Stimulated activated CD4-positive, alpha-beta T cell treated with anti-CD3 and anti-CD28 coated beads, Interleukin-2, amount 100 ng/mL, for 24 hours (primary cell): ENCODE measurements at regions not wholly inside any gene's neighbourhood (a gene's known extent, or its start where the extent isn't known, plus 50 kb on each side); places are given as distances from the start of the nearest gene placed in this dataset.
"Not testable (repeated sequence)": the region's sequence is repeated elsewhere in the genome, so short reads cannot be mapped to it uniquely, and the experiment has no call there.

ENCODE experiments used
- DNase-seq, 2 donors: peaks; one replicate each; pipeline ENCODE4 v3.0.0-alpha.2; 2020

GRCh38 chr6:170080169-170080827 lies 210.6 kb downstream of the DLL1 start:
- no peak for DNase-seq

GRCh38 chr6:170076466-170077165 lies 214.3 kb downstream of the DLL1 start:
- no peak for DNase-seq

- no peak for DNase-seq
These were observed 215.1 kb downstream of the DLL1 start for GRCh38 chr6:170075659-170076223.

- DNase-seq = no peak
These were observed 216.0 kb downstream of the DLL1 start for GRCh38 chr6:170074907-170075306.

GRCh38 chr6:170074435-170074834 lies 216.4 kb downstream of the DLL1 start:
- DNase-seq = no peak

- DNase-seq = no peak
These were observed 217.0 kb downstream of the DLL1 start for GRCh38 chr6:170073846-170074245.

- no peak for DNase-seq
These were observed 218.6 kb downstream of the DLL1 start for GRCh38 chr6:170072246-170072645.

- no peak for DNase-seq
These were observed 221.3 kb downstream of the DLL1 start for GRCh38 chr6:170069611-170070010.

- no peak for DNase-seq
These were observed 222.4 kb downstream of the DLL1 start for GRCh38 chr6:170068496-170068895.

- DNase-seq = no peak
These were observed 222.9 kb downstream of the DLL1 start for GRCh38 chr6:170067923-170068360.

- DNase-seq = no peak
These were observed 223.7 kb downstream of the DLL1 start for GRCh38 chr6:170067181-170067641.

- no peak for DNase-seq
These were observed 224.2 kb downstream of the DLL1 start for GRCh38 chr6:170066679-170067078.

- DNase-seq = no peak
These were observed 226.9 kb downstream of the DLL1 start for GRCh38 chr6:170063851-170064602.

GRCh38 chr6:170063431-170063830 lies 227.4 kb downstream of the DLL1 start:
- no peak for DNase-seq

GRCh38 chr6:170062915-170063241 lies 228.0 kb downstream of the DLL1 start:
- no peak for DNase-seq

- no peak for DNase-seq
These were observed 228.5 kb downstream of the DLL1 start for GRCh38 chr6:170062209-170062914.

GRCh38 chr6:170058878-170059485 lies 231.9 kb downstream of the DLL1 start:
- no peak for DNase-seq

GRCh38 chr6:170057961-170058877 lies 232.7 kb downstream of the DLL1 start:
- DNase-seq = no peak

GRCh38 chr6:170057034-170057734 lies 233.7 kb downstream of the DLL1 start:
- no peak for DNase-seq

GRCh38 chr6:170056278-170056711 lies 234.6 kb downstream of the DLL1 start:
- no peak for DNase-seq

- DNase-seq = not testable (repeated sequence)
These were observed 235.1 kb downstream of the DLL1 start for GRCh38 chr6:170055797-170056196.
